ENCODE measurements at regions not wholly inside any gene's neighbourhood (a gene's known extent, or its start where the extent isn't known, plus 50 kb on each side); places are given as distances from the start of the nearest gene placed in this dataset.

DNA sequence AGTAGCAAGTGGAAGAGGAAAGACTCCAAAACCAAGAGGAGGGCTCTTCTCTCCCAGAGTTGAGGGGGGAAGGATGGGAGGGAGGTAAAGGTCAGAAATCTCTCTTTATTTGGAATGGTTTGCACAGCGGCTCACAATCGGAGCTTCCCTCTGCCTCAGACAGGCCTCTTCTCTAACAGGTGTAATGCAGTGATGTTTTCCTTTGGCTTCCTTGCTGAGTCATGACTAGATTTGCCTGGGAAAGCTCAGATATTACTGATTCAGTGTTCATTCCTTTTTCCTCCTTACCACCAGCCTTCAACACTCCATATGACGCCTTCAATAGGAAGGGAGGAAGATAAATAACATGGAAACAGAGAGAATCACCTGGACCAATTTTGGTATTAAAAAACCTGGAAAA, 136.6 kb downstream of the RNF152 start:
- DNase-seq (ENCODE audit: extremely low spot score, insufficient read length, low read depth) (no peak), FAIRE-seq (no peak)

DNA sequence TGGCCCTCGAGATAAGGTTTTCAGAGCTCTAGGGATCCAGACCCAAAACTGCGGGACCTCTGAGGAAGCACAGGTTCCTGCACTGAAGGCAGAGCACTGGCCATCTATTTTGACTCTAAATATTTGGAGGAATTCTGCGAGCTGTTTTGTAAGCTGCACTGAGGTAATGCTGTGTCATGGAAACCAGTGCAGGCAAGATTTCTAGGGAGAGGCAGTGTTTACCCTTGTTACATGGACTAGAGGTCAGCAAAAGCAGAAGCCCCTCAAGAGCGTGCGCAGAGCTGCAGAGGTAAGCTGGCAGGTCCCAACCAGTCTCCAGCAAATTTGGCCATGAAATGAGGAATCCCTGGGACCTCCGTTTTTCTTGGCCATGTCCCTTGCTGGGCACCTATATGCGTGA, 137.3 kb downstream of the RNF152 start:
- FAIRE-seq = no peak

DNA sequence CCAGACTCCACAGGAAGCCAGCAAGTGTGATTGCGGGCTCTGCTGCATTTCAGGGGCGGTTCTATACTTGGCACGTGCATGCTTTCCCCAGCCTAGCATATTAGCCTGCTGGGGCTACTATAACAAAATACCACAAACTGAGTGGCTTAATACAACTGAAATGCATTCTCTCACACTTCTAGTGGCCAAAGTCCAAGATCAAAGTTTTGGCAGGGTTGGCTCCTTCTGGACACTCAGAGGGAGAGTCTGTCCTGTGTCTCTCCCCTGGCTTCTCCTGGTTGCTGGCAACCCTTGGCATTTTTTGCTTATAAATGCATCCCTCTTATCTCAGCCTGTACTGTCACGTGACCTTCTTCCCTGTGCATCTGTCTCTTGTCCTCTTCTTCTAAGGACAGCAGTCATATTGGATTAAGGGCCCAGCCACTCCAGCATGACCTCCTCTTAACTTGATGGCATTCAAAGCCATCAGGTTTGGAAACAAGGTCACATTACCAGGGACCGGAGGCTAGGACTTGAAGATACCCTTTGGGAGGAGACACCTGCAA, 138.7 kb downstream of the RNF152 start:
- no peak for DNase-seq (ENCODE audit: extremely low spot score, insufficient read length, low read depth)
- FAIRE-seq = no peak

More for the DNA sequence above, 137.3 kb downstream of the RNF152 start:
- DNase-seq (ENCODE audit: extremely low spot score, insufficient read length, low read depth) = no peak

DNA sequence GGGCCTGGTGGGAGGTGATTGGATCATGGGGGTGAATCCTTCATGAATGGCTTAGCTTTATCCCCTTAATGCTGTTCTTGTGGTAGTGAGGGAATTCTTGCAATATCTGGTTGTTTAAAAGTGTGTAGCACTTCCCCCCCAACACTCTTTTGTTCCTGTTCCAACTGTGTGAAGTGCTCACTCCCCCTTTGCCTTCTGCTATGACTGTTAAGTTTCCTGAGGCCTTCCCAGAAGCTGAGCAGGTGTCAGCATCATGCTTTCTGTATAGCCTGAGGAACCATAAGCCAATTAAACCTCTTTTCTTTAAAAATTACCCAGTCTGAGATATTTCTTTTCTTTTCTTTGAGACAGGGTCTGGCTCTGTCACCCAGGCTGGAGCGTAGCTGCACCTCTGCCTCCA, 139.4 kb downstream of the RNF152 start:
- DNase-seq (ENCODE audit: extremely low spot score, insufficient read length, low read depth) (no peak), FAIRE-seq (no peak)

DNA sequence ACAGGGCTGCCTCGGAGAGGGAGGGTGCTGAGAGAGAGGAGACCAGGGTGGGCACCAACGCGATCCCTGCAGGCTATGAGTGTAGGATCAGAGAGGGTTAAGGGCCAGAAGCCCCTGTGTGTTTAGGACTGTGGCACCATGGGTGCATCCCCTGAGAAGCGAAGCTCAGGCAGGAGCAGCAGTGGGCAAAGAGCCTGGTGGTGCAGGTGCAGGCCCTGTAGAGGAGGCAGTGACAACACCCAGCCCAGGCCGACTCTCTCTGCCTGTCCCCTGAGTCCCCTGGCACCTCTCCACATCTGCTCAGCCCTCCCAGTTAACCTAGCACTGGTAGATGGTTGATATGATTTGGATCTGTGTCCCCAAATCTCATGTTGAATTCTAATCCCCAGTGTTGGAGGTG, 139.8 kb downstream of the RNF152 start:
- no peak for DNase-seq (ENCODE audit: extremely low spot score, insufficient read length, low read depth)
- FAIRE-seq = no peak

DNA sequence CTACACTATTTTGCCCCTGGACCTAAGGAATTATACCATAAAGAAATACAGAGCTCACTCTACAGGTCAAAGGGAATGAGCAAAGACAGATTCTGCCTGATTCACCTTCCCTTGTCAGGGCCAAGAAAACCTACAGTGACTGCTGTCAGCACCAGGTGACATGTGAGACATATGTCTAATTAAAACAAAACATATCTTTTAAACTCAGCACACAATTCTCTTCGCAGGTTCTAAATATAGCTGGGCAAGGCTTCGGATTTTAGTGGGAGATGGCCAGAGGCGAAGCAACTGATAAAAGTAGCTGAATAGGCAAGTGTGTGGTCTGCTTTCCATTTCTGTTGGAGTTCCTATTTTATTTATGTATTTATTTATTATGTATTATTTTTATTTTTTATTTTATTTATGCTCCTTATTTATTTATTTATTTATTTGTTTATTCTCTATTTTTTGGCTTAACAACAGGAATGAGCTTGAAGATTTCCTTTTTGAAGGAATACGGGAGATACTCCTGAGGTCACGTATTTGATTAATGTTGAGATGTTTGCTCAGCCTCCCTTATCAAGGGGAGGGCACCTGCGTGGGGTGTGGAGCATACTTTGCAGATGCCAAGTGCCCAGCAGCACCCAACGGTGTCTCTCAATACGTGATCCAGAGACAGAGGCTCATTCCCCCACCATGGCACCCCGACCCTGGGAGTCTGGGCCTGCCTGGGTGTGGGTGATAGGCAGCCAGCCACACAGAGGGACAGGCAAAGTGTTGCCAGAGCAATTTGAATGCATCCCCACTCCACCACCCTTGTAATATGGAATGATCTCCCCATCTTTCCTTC, 141.8 kb downstream of the RNF152 start:
- no peak for FAIRE-seq
- DNase-seq (ENCODE audit: extremely low spot score, insufficient read length, low read depth) = no peak

DNA sequence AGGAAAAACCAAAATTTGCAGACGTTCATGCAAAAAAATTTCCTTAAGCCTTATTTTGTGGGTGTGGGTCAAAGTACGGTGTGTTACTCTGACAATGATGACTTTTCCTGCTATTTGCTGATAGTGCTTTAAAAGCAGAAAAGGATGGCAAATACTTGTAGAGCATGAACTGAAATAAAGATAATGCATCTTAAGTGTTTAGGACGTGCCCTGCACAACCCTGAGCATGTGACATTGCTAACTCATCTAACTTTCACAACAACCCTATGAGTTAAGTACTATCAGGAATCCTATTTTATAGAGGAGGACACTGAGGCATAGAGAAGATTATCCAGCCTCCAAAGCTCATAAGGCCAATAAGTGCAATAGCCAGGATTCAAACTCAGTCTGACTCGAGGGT, 143.3 kb downstream of the RNF152 start:
- no peak for FAIRE-seq
- no peak for DNase-seq (ENCODE audit: extremely low spot score, insufficient read length, low read depth)

DNA sequence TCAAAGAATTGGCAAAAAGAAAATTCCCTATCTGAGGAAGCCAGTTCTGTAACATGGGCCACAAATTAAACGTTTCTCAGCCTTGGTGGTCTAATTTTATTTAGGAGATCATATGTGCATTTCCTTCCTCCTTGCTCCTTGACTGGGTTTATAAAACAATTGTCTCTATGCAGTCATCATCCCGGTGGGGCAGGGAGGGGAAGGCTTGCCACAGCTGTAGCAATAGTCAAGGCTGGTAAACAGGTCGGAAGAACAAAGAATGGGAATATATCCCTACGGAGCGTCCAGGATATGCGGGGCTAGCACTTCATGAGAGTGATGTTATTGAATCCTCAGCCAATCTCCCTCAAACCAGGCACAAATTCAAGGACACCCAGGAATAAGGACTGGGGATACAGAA, 143.8 kb downstream of the RNF152 start:
- DNase-seq (ENCODE audit: extremely low spot score, insufficient read length, low read depth) (no peak), FAIRE-seq (no peak)

DNA sequence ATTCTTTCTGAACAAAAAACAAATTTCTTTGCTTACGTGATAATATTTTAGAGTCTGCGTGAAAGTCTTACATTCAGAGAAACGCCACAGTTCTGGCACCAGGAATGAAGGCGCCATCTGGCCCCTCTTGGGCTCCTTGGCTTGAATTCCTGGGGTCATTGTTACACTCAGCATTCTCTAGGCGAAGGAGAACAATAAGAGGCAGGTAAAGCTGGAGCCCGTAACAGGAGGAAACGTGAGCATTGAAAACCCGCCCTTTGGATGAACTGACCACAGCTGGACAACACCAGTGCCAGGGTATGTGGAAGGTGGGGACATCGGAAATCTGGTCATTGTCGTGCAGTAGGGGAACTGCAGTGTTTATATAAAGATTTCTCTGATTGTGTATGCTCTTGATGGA, 144.8 kb downstream of the RNF152 start:
- FAIRE-seq (no peak), DNase-seq (ENCODE audit: extremely low spot score, insufficient read length, low read depth) (no peak)

DNA sequence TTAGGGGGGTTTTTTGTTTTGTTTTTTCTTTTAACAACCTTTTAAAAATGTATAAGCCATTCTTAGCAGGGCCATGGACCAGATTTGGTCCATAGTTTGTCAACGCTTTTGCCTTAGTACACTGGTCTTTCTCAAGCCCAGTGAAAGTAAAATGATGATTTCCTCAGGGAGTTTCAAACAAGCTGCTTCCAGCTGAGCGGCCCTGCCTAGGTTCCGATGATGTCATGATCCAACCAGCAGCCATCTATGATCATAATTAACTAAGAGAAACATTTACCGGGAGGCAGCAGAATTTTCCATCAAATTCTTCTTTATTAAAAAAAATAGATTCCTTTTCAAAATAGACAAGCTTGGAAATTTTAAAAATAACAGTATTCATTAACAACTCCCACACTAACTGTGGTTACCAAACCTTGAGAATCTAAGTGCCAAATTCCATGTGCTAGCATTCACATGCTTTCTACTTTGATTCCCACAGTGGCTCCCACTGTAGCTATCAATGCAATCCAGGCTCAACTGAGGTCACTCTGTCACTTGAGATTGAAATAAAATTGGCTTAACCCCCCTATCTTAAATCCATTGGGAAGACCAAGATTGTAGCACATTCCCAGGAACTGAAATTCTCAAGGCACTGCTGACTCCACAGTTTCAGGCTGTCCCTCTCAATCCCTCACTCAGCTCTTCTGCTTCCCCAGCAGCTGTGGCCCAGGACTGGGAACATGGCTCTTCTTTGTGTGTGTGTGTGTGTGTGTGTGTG, 148.9 kb downstream of the RNF152 start:
- no peak for FAIRE-seq

DNA sequence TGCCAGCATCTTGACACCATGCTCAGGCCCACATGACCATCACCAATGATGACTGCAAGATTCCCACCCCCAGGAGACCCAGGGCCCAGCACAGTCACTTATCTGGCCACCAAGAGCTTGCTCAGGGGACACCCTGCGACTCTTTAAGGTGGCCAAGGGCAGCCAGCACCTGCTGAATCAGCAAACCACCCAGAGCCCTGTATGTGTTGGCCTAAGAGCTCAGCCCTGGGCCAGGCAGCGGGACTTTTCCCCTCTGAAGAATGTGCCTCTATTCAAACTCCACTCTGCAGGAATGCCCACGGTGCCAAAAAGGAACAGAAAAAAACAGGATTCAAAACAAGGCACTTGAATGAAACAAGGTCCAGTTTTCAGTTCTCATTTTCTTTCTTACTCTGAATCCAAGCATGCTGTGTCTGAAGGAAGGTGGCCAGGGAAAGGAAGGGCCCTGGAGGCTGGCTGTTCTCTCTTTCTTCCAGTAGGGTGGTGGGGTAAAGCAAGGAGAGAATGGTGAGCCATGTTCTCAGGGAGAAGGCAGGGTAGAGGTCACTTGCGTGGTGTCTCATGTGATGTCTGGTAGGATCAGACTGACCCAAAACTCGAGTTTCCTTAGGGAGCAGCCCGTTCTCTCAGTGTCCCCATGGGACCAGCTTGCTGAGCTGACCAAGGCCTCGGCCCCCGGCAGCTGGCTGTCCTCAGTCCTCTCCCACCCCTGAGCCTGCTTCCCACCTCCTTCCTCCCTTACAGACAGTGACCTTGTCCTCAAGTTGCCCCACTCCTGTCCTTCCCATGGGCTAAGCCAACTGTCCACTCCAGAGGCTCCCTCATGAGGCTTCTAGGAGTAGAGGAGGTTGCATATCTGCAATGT, 150.0 kb downstream of the RNF152 start:
- FAIRE-seq = no peak
- DNase-seq (ENCODE audit: extremely low spot score, insufficient read length, low read depth) = no peak

More for the DNA sequence above, 148.9 kb downstream of the RNF152 start:
- DNase-seq (ENCODE audit: extremely low spot score, insufficient read length, low read depth) = no peak

DNA sequence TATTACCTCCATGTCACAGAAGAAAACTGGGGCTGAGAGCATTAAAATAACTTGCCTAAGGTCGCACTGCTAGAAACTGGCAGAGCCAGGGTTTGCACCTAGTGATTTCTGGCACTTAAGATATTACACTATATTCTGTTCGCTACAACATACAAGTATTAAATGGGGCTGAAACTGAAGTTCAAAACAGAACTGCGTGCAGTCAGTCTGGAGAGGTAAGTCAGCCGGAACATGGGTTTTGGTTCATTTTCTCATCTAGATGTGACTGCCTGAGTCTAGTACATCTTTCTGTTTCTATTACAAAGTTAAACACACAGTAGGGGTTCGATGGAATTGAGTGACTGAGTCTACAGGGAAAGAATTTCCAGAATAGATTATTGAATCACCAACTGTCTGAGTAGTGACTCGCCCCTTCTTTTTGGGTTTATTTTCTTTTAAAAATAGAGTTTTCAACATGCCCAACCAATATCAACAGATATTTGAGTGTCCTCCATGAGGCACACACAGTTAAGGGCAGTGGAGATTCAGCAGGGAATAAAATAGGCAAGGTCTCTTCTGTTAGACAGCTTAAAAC, 150.8 kb downstream of the RNF152 start:
- FAIRE-seq = no peak
- no peak for DNase-seq (ENCODE audit: extremely low spot score, insufficient read length, low read depth)

DNA sequence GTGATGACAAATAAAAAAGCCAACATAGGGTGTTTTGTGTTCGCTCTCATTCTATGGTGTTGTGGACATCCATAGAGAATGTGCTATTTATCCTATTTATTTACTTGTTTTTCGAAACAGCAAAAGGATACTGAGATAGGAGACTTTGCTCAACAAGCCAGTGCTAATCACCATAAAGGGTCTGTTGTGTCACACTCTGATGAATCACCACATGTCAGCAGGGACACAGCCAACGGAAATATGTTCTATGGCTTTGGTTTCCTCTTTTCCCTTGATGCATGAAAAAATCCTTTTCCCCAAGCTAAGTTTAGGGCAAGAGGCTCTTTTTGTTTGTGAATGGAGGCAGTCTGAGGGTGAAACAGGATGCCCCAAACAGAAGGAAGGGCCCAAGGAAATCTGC, 154.3 kb downstream of the RNF152 start:
- FAIRE-seq = no peak
- DNase-seq (ENCODE audit: extremely low spot score, insufficient read length, low read depth) = no peak

DNA sequence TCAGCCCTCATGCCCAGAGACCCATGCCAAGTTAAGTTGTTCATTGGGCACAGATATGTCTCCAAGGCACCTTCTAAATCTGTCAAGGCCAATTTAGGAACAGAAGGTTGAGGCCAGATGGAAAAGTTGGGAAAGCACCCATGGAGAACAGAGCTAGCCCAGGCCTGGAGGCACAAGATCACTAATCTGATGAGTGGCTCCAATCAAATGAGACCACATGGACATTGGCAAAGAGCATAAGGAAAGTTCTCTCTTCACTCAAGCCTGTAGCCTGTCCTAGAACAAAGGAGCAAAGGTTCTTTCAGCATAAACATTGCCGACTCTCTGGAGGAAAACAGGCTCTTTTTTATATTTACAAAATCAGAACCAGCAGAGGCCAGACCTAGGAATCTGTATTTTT, 154.8 kb downstream of the RNF152 start:
- DNase-seq (ENCODE audit: extremely low spot score, insufficient read length, low read depth) = no peak
- FAIRE-seq = no peak

DNA sequence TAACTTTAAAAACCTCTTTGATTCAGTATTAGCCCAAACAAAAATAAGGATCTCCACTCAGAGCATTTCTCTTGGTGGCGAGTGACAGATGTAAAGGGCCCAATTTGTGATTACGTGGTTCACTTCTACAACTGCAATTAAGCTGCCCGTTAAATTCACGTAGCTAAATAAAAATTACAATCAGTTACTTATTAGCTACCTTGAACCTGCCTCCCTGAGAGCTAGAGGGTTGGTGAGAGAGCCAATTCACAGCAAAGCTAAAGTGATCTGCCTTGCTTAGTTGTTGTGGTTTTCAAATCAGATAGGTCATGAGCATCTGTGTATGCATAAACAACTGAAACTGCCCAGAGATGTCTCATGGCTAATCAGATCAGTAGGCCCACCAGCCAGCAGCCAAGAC, 156.7 kb downstream of the RNF152 start:
- DNase-seq (ENCODE audit: extremely low spot score, insufficient read length, low read depth) (no peak), FAIRE-seq (no peak)

DNA sequence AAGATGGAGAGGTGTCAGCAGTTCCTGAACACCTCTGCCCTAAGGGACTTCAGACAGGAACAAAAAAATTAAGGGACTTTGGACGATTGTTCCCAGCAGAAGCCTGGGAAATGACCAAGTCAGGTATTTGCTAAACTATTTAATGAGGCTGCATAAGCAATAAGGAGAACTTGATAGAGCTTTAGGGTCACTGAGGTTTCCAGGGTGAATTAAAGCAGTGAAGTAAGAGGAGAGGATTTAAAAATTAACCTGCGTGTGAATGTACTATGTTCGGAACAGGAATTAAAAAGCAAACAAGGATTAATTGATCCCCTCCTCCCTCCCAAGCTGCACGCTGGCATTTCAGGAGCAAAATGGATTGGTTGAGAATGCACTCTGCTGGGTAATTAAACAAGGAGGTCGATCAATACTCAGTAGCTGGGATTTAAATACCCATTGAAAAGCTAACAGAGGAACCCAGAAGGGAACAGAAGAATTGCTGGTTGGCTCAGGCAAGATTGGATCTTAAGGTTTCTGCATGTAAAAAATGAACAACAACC, 157.2 kb downstream of the RNF152 start:
- DNase-seq (ENCODE audit: extremely low spot score, insufficient read length, low read depth) (no peak), FAIRE-seq (no peak)

DNA sequence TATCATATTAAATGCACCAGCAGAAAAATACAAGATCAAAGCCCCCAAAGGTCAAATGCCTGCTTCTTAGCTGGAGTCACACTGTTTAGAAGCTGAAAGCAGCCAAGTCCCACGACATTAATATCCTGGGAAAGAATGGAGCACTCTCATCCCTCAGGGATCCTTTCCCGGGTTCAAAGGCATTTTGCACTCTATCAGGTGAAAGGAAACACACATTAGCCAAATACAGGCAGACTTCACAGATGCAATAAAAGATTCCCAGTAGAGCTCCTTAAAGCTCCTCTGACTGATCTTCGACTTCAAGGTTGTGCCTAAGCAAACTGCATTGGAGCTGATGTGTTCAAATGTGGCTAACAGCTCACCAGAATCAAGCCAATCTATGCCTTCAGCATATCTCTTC, 158.4 kb downstream of the RNF152 start:
- DNase-seq (ENCODE audit: extremely low spot score, insufficient read length, low read depth) = no peak
- FAIRE-seq = no peak

DNA sequence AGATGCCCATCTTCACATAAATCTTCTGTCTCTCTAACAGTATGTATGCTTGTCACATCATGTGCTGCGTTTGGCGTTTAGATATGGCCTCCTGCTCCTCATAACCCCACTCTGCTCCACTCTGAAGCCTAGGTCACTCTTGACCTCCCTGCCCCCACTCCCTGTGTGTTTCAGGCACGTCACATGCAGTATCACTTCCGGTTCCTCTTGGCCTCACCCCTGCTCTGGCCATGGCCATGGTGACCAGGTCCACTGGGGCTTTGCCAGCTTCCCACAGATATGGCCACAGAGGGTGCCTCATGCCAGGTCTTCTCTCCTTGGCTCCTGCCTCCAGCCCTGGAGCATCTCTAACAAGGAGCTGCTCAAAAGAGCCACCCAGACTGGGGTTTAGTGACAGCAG, 160.0 kb downstream of the RNF152 start:
- DNase-seq (ENCODE audit: extremely low spot score, insufficient read length, low read depth) (no peak), FAIRE-seq (no peak)

DNA sequence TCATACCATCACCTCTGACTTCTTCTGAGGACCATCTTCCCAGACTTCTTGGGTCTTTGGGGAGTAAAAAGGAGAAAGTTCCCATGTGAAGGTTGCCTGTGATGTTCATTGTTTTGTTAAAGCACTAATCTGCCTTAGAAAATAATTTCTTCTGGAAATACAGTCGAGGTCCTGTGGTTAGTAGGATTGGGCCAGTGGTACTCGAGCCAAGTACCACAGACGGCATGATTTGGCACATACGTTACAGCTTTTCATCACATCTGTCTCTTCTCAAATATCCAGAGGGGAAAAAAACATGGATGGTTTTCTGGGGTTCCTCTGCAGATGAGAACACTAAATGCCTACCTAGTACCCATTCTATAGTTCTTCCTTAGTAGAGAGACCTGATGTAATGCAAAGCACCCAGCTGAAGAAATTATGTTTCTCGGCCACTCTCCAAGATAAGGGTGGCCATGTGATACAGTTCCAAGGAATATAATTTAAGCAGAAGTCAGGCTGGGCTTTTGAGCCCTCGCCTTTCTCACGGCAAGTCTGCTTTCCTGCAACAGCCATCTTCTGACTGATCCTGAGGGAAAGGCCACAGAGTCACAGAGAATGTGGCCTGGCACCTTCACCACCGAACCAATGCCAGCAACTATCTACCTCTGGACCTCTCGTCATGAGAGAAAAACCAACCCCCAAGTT, 161.0 kb downstream of the RNF152 start:
- FAIRE-seq (no peak), DNase-seq (ENCODE audit: extremely low spot score, insufficient read length, low read depth) (no peak)

Data from GM18507 (cell line).